ENCODE measurements at regions not wholly inside any gene's neighbourhood (a gene's known extent, or its start where the extent isn't known, plus 50 kb on each side); places are given as distances from the start of the nearest gene placed in this dataset.
"Not testable (repeated sequence)": the region's sequence is repeated elsewhere in the genome, so short reads cannot be mapped to it uniquely, and the experiment has no call there.

DNA sequence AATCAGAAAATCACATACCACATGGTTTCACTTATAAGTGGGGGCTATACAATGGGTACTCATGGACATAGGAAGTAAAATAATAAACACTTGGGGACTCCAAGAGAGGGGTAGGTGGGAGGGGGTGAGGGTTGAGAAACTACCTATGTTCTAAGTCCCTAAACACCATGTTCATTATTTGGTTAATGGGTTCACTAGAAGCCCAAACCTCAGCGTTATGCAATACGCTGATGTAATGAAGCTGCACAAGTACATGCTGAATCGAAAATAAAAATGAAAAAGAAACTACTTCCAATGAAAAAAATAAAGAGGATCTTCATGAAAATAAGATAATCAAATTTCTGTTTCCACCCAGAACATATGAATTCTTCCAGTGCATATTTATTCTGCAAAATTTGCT lies 208.5 kb downstream of the TMEM161B start:
- TF ChIP-seq, protein P1, sequence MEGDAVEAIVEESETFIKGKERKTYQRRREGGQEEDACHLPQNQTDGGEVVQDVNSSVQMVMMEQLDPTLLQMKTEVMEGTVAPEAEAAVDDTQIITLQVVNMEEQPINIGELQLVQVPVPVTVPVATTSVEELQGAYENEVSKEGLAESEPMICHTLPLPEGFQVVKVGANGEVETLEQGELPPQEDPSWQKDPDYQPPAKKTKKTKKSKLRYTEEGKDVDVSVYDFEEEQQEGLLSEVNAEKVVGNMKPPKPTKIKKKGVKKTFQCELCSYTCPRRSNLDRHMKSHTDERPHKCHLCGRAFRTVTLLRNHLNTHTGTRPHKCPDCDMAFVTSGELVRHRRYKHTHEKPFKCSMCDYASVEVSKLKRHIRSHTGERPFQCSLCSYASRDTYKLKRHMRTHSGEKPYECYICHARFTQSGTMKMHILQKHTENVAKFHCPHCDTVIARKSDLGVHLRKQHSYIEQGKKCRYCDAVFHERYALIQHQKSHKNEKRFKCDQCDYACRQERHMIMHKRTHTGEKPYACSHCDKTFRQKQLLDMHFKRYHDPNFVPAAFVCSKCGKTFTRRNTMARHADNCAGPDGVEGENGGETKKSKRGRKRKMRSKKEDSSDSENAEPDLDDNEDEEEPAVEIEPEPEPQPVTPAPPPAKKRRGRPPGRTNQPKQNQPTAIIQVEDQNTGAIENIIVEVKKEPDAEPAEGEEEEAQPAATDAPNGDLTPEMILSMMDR (IDR thresholded peaks at IDR 0.05; ENCODE audit: low read length, missing control alignments), result no peak
- no peak for DNase-seq (ENCODE audit: low read depth)
- no peak overlapping the region for H3K4me3 ChIP-seq (replicated peaks; ENCODE audit: low read depth, low read length)

DNA sequence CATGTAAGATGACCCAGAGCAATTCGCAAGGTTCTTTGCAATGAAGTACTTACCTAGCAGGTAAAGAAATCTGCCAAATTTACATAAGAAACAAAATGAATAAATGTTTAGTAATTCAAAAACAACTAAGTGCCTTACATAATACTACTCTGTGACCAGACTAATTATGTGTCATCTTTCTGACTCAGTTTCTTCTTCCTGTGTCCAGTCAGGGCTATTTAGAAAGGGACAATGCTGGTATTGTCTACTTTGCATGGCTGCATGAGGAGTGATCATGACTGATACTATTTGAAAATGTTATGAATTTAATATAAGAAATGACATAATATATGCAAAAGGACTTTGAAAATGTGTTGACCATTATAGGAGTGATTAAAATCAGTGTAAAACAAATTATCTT lies 210.0 kb downstream of the TMEM161B start:
- TF ChIP-seq, protein P1 (IDR thresholded peaks at IDR 0.05; ENCODE audit: low read length, missing control alignments), result no peak
- DNase-seq (ENCODE audit: low read depth), result no peak
- H3K4me3 ChIP-seq (replicated peaks; ENCODE audit: low read depth, low read length), result no peak overlapping the region

DNA sequence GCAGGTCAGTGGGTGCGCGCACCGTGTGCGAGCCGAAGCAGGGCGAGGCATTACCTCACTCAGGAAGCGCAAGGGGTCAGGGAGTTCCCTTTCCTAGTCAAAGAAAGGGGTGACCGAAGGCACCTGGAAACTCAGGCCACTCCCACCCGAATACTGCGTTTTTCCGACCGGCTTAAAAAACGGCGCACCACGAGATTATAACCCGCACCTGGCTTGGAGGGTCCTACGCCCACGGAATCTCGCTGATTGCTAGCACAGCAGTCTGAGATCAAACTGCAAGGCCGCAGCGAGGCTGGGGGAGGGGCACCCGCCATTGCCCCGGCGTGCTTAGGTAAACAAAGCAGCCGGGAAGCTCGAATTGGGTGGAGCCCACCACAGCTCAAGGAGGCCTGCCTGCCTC lies 216.2 kb downstream of the TMEM161B start:
- not testable (repeated sequence) for DNase-seq (ENCODE audit: low read depth); H3K4me3 ChIP-seq (replicated peaks; ENCODE audit: low read depth, low read length)

DNA sequence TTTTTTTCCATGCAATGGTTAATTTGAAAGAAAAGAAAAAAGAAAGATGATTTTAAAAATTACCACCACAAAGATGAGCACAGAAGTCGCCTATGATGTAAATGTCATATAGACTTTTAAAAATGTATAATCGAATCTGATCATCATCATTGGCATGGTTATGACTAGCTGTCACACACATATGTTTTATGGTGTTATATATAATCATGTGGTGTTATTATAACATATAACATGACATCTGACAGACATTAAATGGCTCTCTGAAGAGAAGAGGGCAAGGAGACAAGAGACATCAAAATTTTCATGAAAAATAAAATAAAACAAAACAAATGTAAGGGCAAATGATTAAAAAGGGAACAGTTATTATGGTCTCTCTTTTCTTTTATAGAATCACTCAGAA lies 217.5 kb downstream of the TMEM161B start:
- no peak overlapping the region for H3K4me3 ChIP-seq (replicated peaks; ENCODE audit: low read depth, low read length)
- no peak for DNase-seq (ENCODE audit: low read depth)
- TF ChIP-seq, protein P1 (IDR thresholded peaks at IDR 0.05; ENCODE audit: low read length, missing control alignments), result no peak

DNA sequence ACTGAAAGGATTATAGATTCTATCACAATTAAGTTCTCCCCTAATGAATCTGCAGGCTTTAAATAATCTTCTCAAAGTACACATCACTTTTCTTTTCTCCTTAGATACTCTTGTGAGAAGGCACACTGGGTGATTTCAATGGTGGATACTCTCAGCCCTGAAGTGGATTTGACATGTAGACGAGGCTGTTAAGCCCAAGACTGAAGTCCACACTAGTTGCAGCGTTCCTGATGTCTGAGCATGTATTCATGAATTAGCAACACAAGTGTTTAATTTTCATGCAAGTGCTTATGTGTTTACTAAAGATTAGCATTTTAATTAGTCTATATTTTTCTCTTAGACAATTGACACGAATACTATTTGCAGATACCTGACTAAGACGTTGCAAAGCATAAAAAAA lies 218.9 kb downstream of the TMEM161B start:
- TF ChIP-seq, protein P1 (IDR thresholded peaks at IDR 0.05; ENCODE audit: low read length, missing control alignments), result no peak
- DNase-seq (ENCODE audit: low read depth), result no peak
- no peak overlapping the region for H3K4me3 ChIP-seq (replicated peaks; ENCODE audit: low read depth, low read length)

DNA sequence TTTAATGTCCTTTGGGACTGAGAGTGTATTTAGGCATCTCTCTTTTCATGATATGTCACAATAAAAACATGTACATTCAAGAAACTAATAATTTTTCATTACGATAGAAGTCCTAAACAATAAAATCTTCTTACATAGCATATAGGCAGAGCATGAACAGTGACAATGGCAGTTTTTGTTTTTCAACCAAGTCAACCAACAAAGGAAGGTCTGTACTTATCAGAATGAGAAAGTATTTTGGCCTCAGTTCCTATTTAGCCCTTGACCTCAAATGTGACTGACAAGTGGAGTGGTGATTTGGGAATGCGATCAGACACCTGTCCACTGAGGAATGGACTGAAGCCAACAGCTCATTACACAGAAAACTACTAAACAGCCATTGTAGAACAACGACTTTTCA lies 219.5 kb downstream of the TMEM161B start:
- no peak for DNase-seq (ENCODE audit: low read depth)
- TF ChIP-seq, protein P1 (IDR thresholded peaks at IDR 0.05; ENCODE audit: low read length, missing control alignments), result no peak
- no peak overlapping the region for H3K4me3 ChIP-seq (replicated peaks; ENCODE audit: low read depth, low read length)

DNA sequence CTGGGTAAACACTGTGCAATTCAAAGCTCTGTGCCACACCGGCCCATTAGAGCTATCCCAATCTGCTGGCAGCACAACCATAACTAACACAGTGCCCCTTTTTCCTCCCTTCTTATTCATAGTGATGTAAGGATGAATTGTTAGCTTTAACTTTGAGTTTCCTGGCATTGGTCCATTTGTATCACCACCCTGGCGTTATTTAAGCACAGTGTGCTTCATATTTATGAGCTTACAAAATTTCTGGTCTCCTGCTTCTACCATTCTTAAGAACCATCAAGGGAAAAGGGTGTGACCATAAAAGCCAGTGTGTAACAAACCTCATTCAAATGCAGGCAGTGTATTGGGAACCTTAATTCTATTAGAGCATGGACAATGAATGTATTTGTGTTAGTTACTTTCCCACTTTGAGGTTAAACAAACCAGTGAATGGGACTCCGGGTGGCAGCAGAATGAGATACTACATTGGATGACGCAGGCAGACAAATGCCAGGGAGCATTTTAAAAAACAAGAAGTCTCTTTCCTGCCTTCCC lies 222.6 kb downstream of the TMEM161B start:
- TF ChIP-seq, protein P1 (IDR thresholded peaks at IDR 0.05; ENCODE audit: low read length, missing control alignments), result no peak
- DNase-seq (ENCODE audit: low read depth), result no peak
- H3K4me3 ChIP-seq (replicated peaks; ENCODE audit: low read depth, low read length), result no peak overlapping the region

All from fibroblast of pulmonary artery (primary cell).